ENCODE measurements at regions not wholly inside any gene's neighbourhood (a gene's known extent, or its start where the extent isn't known, plus 50 kb on each side); places are given as distances from the start of the nearest gene placed in this dataset.

DNA sequence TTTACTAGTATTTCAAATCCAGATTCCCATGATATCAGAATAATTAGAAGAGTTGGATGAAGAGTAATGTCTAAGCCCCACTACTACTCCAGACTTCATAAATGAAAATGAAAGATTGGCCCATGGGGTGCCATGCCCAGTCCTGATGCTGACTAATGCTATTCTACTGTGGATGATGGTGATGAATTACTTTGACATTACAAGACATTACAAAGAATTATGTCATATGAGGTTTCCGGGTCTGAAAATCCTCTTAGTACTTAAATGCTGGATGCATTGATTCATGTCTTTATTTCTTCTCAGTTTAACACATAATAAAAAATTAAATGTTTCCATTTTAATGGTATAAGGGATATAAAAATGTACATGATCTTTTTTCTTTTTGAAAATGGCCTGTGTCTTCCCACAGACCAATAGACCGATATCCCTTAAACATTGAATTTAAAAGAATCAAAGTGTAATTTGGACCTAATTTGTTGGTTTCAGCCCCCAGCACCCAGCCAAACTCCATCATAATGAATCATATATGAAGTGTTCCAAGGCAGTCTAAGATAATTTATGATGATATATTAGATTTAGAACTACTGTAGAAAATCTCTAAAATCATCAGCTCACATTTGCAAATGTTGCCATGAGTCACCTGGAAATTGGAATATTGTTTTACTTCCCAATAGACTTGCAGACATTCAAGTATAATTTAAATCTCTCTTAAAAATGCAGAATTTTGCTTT is 223.6 kb upstream of the SGCD start:
- H3K27ac ChIP-seq (ENCODE audit: low read depth in 1 of 2, low read length in 2 of 2): no peak overlapping the region
- H3K9ac ChIP-seq (ENCODE audit: low read depth in 1 of 2, low read length in 2 of 2): no peak overlapping the region
- WGBS: 95% methylated on average over 2 of the region's 2 CpGs
- no peak overlapping the region for H3K4me3 ChIP-seq (ENCODE audit: low read depth in 1 of 3, low read length in 3 of 3)
- H3K36me3 ChIP-seq (ENCODE audit: control insufficient read depth in 4 of 4, insufficient read depth in 3 of 4, low read depth in 1 of 4, low read length in 3 of 4): no peaks in the 10 kb centered on the region
- H3K9me3 ChIP-seq (ENCODE audit: control insufficient read depth in 4 of 4, low read length in 3 of 4): no peaks in the 10 kb centered on the region
- no peaks in the 10 kb centered on the region for H3K4me1 ChIP-seq (ENCODE audit: control insufficient read depth in 4 of 4, insufficient read depth in 4 of 4, low read length in 3 of 4)
- no peak for DNase-seq (ENCODE audit: low spot score)
- H3K27me3 ChIP-seq (ENCODE audit: control insufficient read depth in 4 of 4, insufficient read depth in 4 of 4, low read length in 3 of 4): no peaks in the 10 kb centered on the region
- no peak for TF ChIP-seq HNF4A (conservative IDR thresholded peaks at IDR 0.05)
- TF ChIP-seq, protein P1, sequence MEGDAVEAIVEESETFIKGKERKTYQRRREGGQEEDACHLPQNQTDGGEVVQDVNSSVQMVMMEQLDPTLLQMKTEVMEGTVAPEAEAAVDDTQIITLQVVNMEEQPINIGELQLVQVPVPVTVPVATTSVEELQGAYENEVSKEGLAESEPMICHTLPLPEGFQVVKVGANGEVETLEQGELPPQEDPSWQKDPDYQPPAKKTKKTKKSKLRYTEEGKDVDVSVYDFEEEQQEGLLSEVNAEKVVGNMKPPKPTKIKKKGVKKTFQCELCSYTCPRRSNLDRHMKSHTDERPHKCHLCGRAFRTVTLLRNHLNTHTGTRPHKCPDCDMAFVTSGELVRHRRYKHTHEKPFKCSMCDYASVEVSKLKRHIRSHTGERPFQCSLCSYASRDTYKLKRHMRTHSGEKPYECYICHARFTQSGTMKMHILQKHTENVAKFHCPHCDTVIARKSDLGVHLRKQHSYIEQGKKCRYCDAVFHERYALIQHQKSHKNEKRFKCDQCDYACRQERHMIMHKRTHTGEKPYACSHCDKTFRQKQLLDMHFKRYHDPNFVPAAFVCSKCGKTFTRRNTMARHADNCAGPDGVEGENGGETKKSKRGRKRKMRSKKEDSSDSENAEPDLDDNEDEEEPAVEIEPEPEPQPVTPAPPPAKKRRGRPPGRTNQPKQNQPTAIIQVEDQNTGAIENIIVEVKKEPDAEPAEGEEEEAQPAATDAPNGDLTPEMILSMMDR (IDR thresholded peaks at IDR 0.05; ENCODE audit: low read depth, low read length, missing input control): no peak

DNA sequence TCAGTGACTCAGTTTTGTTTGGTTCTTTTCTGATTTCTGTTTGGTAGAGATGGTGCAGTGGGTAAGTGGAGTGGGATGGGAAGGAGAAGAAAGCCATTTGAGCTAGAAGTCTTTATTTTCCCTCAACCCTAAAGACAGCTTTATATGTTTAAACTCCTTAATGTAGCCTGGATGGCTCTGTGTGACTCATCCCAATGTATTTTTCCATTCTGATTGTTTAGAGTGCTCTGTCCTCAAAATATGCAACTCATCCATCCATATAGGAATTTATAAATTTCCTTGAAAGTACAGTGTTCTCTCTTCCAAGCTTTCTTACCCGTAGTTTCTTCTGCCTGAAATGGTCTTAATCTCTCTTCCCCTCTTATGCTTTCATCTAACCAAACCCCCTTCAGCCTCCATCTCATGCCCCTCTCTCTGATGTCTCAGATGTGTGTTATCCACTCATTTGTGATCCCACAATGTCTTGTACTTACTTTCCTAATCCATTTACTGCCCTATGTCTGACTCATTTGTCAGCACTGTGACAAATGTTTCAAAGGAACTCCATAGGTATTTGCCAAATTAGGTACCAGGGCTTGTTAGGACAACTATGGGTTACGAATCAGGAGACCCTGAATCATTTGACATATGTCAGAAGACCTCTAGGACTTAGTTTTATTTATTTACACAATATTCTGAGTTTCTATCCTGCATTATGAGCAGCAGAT is 217.5 kb upstream of the SGCD start:
- no peaks in the 10 kb centered on the region for H3K27me3 ChIP-seq (ENCODE audit: control insufficient read depth in 4 of 4, insufficient read depth in 4 of 4, low read length in 3 of 4)
- TF ChIP-seq, protein P2, sequence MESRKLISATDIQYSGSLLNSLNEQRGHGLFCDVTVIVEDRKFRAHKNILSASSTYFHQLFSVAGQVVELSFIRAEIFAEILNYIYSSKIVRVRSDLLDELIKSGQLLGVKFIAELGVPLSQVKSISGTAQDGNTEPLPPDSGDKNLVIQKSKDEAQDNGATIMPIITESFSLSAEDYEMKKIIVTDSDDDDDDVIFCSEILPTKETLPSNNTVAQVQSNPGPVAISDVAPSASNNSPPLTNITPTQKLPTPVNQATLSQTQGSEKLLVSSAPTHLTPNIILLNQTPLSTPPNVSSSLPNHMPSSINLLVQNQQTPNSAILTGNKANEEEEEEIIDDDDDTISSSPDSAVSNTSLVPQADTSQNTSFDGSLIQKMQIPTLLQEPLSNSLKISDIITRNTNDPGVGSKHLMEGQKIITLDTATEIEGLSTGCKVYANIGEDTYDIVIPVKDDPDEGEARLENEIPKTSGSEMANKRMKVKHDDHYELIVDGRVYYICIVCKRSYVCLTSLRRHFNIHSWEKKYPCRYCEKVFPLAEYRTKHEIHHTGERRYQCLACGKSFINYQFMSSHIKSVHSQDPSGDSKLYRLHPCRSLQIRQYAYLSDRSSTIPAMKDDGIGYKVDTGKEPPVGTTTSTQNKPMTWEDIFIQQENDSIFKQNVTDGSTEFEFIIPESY (IDR thresholded peaks at IDR 0.05): no peak
- no peak for TF ChIP-seq TAF1 (conservative IDR thresholded peaks at IDR 0.05)
- TF ChIP-seq, protein P1 (IDR thresholded peaks at IDR 0.05; ENCODE audit: low read depth, low read length, missing input control): no peak
- no peak for TF ChIP-seq HNF4G (IDR thresholded peaks at IDR 0.05)
- TF ChIP-seq HNF4A (conservative IDR thresholded peaks at IDR 0.05): no peak
- no peak for TF ChIP-seq RAD21 (IDR thresholded peaks at IDR 0.05)
- TF ChIP-seq, protein P3, sequence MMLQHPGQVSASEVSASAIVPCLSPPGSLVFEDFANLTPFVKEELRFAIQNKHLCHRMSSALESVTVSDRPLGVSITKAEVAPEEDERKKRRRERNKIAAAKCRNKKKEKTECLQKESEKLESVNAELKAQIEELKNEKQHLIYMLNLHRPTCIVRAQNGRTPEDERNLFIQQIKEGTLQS (IDR thresholded peaks at IDR 0.05): no peak
- TF ChIP-seq RXRA (IDR thresholded peaks at IDR 0.05): no peak
- TF ChIP-seq, protein P4, sequence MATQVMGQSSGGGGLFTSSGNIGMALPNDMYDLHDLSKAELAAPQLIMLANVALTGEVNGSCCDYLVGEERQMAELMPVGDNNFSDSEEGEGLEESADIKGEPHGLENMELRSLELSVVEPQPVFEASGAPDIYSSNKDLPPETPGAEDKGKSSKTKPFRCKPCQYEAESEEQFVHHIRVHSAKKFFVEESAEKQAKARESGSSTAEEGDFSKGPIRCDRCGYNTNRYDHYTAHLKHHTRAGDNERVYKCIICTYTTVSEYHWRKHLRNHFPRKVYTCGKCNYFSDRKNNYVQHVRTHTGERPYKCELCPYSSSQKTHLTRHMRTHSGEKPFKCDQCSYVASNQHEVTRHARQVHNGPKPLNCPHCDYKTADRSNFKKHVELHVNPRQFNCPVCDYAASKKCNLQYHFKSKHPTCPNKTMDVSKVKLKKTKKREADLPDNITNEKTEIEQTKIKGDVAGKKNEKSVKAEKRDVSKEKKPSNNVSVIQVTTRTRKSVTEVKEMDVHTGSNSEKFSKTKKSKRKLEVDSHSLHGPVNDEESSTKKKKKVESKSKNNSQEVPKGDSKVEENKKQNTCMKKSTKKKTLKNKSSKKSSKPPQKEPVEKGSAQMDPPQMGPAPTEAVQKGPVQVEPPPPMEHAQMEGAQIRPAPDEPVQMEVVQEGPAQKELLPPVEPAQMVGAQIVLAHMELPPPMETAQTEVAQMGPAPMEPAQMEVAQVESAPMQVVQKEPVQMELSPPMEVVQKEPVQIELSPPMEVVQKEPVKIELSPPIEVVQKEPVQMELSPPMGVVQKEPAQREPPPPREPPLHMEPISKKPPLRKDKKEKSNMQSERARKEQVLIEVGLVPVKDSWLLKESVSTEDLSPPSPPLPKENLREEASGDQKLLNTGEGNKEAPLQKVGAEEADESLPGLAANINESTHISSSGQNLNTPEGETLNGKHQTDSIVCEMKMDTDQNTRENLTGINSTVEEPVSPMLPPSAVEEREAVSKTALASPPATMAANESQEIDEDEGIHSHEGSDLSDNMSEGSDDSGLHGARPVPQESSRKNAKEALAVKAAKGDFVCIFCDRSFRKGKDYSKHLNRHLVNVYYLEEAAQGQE (IDR thresholded peaks at IDR 0.05): no peak
- no peak for TF ChIP-seq NR2F2 (IDR thresholded peaks at IDR 0.05)
- TF ChIP-seq SP1 (IDR thresholded peaks at IDR 0.05): no peak
- TF ChIP-seq FOXA1 (IDR thresholded peaks at IDR 0.05): no peak
- TF ChIP-seq, protein P5, sequence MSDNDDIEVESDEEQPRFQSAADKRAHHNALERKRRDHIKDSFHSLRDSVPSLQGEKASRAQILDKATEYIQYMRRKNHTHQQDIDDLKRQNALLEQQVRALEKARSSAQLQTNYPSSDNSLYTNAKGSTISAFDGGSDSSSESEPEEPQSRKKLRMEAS (IDR thresholded peaks at IDR 0.05): no peak
- no peak for TF ChIP-seq FOXA2 (IDR thresholded peaks at IDR 0.05)
- no peak for TF ChIP-seq JUND (IDR thresholded peaks at IDR 0.05)
- TF ChIP-seq YY1 (IDR thresholded peaks at IDR 0.05): no peak
- no peak for TF ChIP-seq GABPA (IDR thresholded peaks at IDR 0.05 in 1 of 2, conservative IDR thresholded peaks at IDR 0.05 in 1 of 2)
- no peak for TF ChIP-seq EGR1 (IDR thresholded peaks at IDR 0.05; ENCODE audit: low read depth in 2 of 2)
- no peak for DNase-seq (ENCODE audit: low spot score)
- H3K9me3 ChIP-seq (ENCODE audit: control insufficient read depth in 4 of 4, low read length in 3 of 4): no peaks in the 10 kb centered on the region
- WGBS: 71% methylated on average over 2 of the region's 2 CpGs
- H3K4me3 ChIP-seq (ENCODE audit: low read depth in 1 of 3, low read length in 3 of 3): no peak overlapping the region
- no peak overlapping the region for H3K27ac ChIP-seq (ENCODE audit: low read depth in 1 of 2, low read length in 2 of 2)
- no peak overlapping the region for H3K9ac ChIP-seq (ENCODE audit: low read depth in 1 of 2, low read length in 2 of 2)
- H3K4me1 ChIP-seq (ENCODE audit: control insufficient read depth in 4 of 4, insufficient read depth in 4 of 4, low read length in 3 of 4): no peaks in the 10 kb centered on the region
- H3K36me3 ChIP-seq (ENCODE audit: control insufficient read depth in 4 of 4, insufficient read depth in 3 of 4, low read depth in 1 of 4, low read length in 3 of 4): no peaks in the 10 kb centered on the region

Data from liver (tissue), 8 donors.